CD4-positive, alpha-beta T cell (primary cell): ENCODE measurements at regions not wholly inside any gene's neighbourhood (a gene's known extent, or its start where the extent isn't known, plus 50 kb on each side); places are given as distances from the start of the nearest gene placed in this dataset.

Experiments
- ATAC-seq: fragments of 200-7000 bp; cut with Tn5 transposase; one replicate; pipeline ENCODE4 v1.10.0; 2022; ENCODE audit warnings: mild to moderate bottlenecking; ENCODE audit not compliant: poor library complexity
- CTCF ChIA-PET: fragments of 350-600 bp; sonication (Branson Sonifier 250); formaldehyde crosslinking; loops from one replicate; lab custom pipeline; 2021; ENCODE audit warnings: antibody characterized with exemption, inconsistent platforms; lab: Charles Lee
- POLR2A ChIA-PET: fragments of 350-600 bp; sonication (Branson Sonifier 250); formaldehyde crosslinking; loops from one replicate; lab custom pipeline; 2021; ENCODE audit warnings: antibody characterized with exemption, inconsistent platforms; lab: Charles Lee
- DNase-seq, 14 experiments: peaks; one replicate each; pipeline ENCODE4 v3.0.0-alpha.2; 2013 to 2020; ENCODE audit warnings: mixed read lengths in 2 of 14
- H3K27ac ChIP-seq, 2 donors: one replicate each; pipeline versions ENCODE4 v1.5.1 to v1.7.0; 2013; ENCODE audit warnings: low read length in 2 of 2, low read depth in 1 of 2, mild to moderate bottlenecking in 1 of 2
- H3K27me3 ChIP-seq, 2 experiments: 1 replicate in 1 of 2; 2 replicates in 1 of 2; pipeline versions ENCODE4 v1.6.1 to v1.7.0; 2013; ENCODE audit warnings: low read length in 2 of 2, control low read depth in 1 of 2, mild to moderate bottlenecking in 1 of 2, moderate library complexity in 1 of 2; ENCODE audit not compliant: insufficient read depth in 2 of 2, control insufficient read depth in 1 of 2
- H3K36me3 ChIP-seq: one replicate; pipeline ENCODE4 v1.6.1; 2013; ENCODE audit warnings: low read length, control low read depth; ENCODE audit not compliant: insufficient read depth
- H3K4me1 ChIP-seq: one replicate; pipeline ENCODE4 v1.6.1; 2013; ENCODE audit warnings: low read length, control low read depth; ENCODE audit not compliant: insufficient read depth
- H3K4me3 ChIP-seq: one replicate; pipeline ENCODE4 v1.5.1; 2013; ENCODE audit warnings: mild to moderate bottlenecking, low read length, moderate library complexity
- H3K9me3 ChIP-seq, 2 experiments: 1 replicate in 1 of 2; 2 replicates in 1 of 2; pipeline versions ENCODE4 v1.6.1 to v1.7.0; 2013; ENCODE audit warnings: low read length in 2 of 2, mild to moderate bottlenecking in 2 of 2, control low read depth in 1 of 2, moderate library complexity in 1 of 2; ENCODE audit not compliant: control insufficient read depth in 1 of 2, insufficient read depth in 1 of 2
- H3K27ac Mint-ChIP-seq: one replicate; pipeline ENCODE4 v1.8.0; 2020; ENCODE audit warnings: mixed read lengths
- H3K27me3 Mint-ChIP-seq: one replicate; pipeline ENCODE4 v1.8.0; 2021; ENCODE audit warnings: mixed read lengths
- H3K36me3 Mint-ChIP-seq: one replicate; pipeline ENCODE4 v1.8.0; 2021; ENCODE audit warnings: low read depth, mixed read lengths
- H3K4me1 Mint-ChIP-seq: one replicate; pipeline ENCODE4 v1.8.0; 2021; ENCODE audit warnings: low read depth, mixed read lengths
- H3K4me3 Mint-ChIP-seq: one replicate; pipeline ENCODE4 v1.8.0; 2020; ENCODE audit warnings: mild to moderate bottlenecking, mixed read lengths
- H3K9me3 Mint-ChIP-seq: one replicate; pipeline ENCODE4 v1.8.0; 2020; ENCODE audit warnings: mixed read lengths
- CTCF ChIP-seq: fragments of 200-600 bp; IDR thresholded peaks from one replicate; pipeline ENCODE4 v1.8.0; 2022; ENCODE audit warnings: antibody characterized with exemption, mild to moderate bottlenecking
- intact Hi-C, 2 experiments: fragments of 100-400 bp; cut with DNase I in 1 of 2; cut with micrococcal nuclease in 1 of 2; formaldehyde crosslinking; loops; one replicate each; pipeline versions ENCODE4 v1.15.1 to v1.9.0; 2023 to 2025; cut with DNase I, micrococcal nuclease

GRCh38 chr22:47450876-47451475 lies 688.5 kb downstream of the TBC1D22A start:
- Mint-ChIP-seq H3K36me3 (no peaks in the 10 kb centered on the region), H3K27ac (no peak overlapping the region), H3K27me3 (peaks cover 18% of the 10 kb centered on the region), H3K9me3 (peaks cover 12% of the 10 kb centered on the region), H3K4me1 (no peaks in the 10 kb centered on the region), H3K4me3 (no peak overlapping the region)
- intact Hi-C loops = no loop called here
- ChIA-PET CTCF (no interaction called here), POLR2A (no interaction called here)
- no peak overlapping the region for H3K27ac ChIP-seq
- TF ChIP-seq CTCF = no peak
- no peaks in the 10 kb centered on the region for H3K4me1 ChIP-seq
- H3K36me3 ChIP-seq = no peaks in the 10 kb centered on the region
- DNase-seq (no peak), ATAC-seq (no peak)
- H3K9me3 ChIP-seq = peaks cover 11 to 12% of the 10 kb centered on the region in 2 experiments
- H3K4me3 ChIP-seq = no peak overlapping the region
- H3K27me3 ChIP-seq = no peaks in the 10 kb centered on the region

- no peaks in the 10 kb centered on the region for H3K36me3 ChIP-seq
- no peak for ATAC-seq
- H3K27me3 ChIP-seq = peaks cover 0 to 2% of the 10 kb centered on the region in 2 experiments
- H3K36me3 Mint-ChIP-seq = no peaks in the 10 kb centered on the region
- ChIA-PET POLR2A (no interaction called here), CTCF (no interaction called here)
- no peak for TF ChIP-seq CTCF
- H3K27ac ChIP-seq = no peak overlapping the region
- H3K9me3 Mint-ChIP-seq = peaks cover 12% of the 10 kb centered on the region
- H3K4me3 Mint-ChIP-seq = no peak overlapping the region
- no peak for DNase-seq
- H3K27ac Mint-ChIP-seq = no peak overlapping the region
- H3K9me3 ChIP-seq = peaks cover 11 to 16% of the 10 kb centered on the region in 2 experiments
- intact Hi-C loops = no loop called here
- H3K4me1 Mint-ChIP-seq = no peaks in the 10 kb centered on the region
- H3K4me3 ChIP-seq = no peak overlapping the region
- H3K4me1 ChIP-seq = no peaks in the 10 kb centered on the region
- peaks cover 18% of the 10 kb centered on the region for H3K27me3 Mint-ChIP-seq
Measured at GRCh38 chr22:47449508-47450270, 687.2 kb downstream of the TBC1D22A start.

GRCh38 chr22:47448231-47449223 lies 686.1 kb downstream of the TBC1D22A start:
- Mint-ChIP-seq H3K4me1 (no peaks in the 10 kb centered on the region), H3K4me3 (no peak overlapping the region), H3K9me3 (peaks cover 5% of the 10 kb centered on the region), H3K36me3 (no peaks in the 10 kb centered on the region), H3K27me3 (peaks cover 18% of the 10 kb centered on the region), H3K27ac (no peak overlapping the region)
- TF ChIP-seq CTCF = no peak
- Histone ChIP-seq H3K27ac (no peak overlapping the region), H3K36me3 (no peaks in the 10 kb centered on the region), H3K4me1 (no peaks in the 10 kb centered on the region), H3K4me3 (no peak overlapping the region), H3K9me3 (peaks cover 6 to 28% of the 10 kb centered on the region in 2 experiments), H3K27me3 (peaks cover 0 to 2% of the 10 kb centered on the region in 2 experiments)
- DNase-seq = no peak
- ChIA-PET POLR2A (no interaction called here), CTCF (no interaction called here)
- intact Hi-C loops = no loop called here
- ATAC-seq = no peak
